ENCODE measurements at regions not wholly inside any gene's neighbourhood (a gene's known extent, or its start where the extent isn't known, plus 50 kb on each side); places are given as distances from the start of the nearest gene placed in this dataset.

GRCh38 chr2:128970332-128971116 is 651.9 kb upstream of the HS6ST1 start:
- no peak for DNase-seq

- no peak for DNase-seq
Observed at GRCh38 chr2:128973566-128973965, 654.9 kb upstream of the HS6ST1 start.

DNA sequence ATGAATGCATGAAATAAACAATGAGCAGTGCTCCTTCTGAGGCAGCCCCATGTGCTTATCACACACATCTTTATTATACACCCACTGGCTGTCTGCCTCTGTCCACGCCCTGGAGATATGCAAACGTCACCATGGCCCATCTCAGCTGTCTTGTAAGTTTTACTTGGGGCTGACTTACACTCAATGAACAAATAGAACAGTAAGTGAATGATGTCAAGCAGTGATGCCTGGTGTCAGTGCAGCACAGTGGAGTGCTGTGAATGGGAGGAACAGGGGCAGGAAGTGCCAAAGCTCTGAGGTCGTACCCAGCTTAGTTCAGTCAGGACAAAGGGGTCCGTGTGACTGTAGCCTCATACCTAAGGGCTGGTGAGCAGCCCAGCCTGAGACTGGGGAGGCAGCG is 659.5 kb upstream of the HS6ST1 start:
- no peak for DNase-seq

DNA sequence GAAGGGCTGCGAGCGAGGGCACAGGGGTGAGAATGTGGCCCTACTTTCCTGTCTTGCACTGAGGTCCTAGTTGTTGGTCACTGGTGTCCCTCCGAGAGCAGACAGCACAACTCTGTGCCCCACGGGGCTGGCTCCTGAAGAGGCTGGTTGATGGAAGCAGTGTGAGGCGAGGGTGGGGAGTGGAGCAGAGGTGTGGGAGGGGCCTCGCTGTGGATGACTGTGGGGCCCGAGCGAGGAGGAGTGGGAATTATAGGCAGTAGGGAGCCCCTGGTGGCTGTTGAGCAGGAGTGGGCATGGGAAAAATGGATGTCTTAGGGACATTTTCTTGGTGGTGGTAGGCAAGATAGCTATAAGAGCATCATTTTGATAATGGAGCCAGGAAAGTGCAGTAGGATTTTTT is 660.5 kb upstream of the HS6ST1 start:
- no peak for DNase-seq

GRCh38 chr2:128980475-128980874 is 661.8 kb upstream of the HS6ST1 start:
- DNase-seq: no peak

DNA sequence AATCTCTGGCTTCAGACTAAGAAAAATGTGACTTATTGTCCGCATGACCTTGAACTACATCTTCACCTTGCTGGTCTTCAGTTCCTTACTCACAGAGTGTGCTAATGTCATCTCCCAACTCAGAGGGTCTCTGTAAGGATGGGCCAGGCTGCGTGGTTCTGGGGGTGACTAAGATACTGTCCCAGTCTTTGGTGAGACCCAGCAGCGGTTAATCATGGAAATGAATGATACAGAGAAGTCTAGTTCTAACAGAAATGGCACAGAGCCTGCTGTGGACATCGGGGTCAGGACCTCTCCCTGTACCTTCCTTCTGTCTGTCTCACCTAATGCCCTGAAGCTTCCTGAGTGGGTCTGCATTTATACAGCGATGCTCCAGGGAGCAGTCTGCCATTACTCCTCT is 662.7 kb upstream of the HS6ST1 start:
- DNase-seq: no peak

DNA sequence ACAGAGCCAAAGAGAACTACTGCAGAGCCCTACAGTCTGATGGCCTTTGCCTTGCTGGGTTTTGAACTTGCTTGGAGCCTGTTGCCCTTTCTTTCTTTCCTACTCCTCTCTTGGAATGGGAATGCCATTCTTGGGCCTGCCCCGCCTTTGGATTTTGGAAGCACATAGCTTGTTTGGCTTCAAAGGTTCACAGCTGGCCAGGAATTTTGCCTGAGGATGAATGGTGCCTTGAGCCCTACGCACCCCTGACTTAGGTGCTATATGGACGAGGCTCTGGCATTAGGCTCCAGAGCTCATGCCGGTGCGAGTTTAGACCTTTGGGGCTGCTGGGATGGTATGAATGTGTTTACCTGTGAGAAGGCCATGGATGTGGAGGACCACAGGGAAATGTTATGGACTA is 663.3 kb upstream of the HS6ST1 start:
- DNase-seq: no peak

GRCh38 chr2:128982670-128983069 is 664.0 kb upstream of the HS6ST1 start:
- no peak for DNase-seq

GRCh38 chr2:128983094-128983493 is 664.4 kb upstream of the HS6ST1 start:
- no peak for DNase-seq

GRCh38 chr2:128984081-128984480 is 665.4 kb upstream of the HS6ST1 start:
- no peak for DNase-seq

- DNase-seq: no peak
Observed at GRCh38 chr2:128984855-128985254, 666.2 kb upstream of the HS6ST1 start.

GRCh38 chr2:128986026-128986715 is 667.5 kb upstream of the HS6ST1 start:
- no peak for DNase-seq

DNA sequence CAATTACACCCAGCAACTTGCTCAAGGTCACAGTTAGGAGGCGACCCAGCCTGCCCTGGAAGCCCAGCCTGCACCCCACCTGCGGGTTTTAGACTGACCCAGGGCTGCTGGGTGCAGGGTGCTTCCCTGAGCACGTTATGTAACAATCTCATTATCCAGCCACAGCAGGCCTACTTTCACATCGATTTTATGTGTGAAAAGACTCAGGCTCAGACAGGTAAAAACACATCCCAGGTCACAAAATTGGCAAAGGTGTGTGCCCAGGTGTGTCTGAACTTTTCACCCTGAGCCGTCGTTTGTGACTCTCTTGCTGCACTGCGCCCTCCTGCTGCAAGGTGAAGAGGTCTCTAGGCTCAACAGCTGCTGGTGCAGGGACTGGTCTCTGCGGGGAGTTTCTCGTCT is 668.2 kb upstream of the HS6ST1 start:
- DNase-seq: no peak

GRCh38 chr2:128988326-128988725 is 669.7 kb upstream of the HS6ST1 start:
- no peak for DNase-seq

- no peak for DNase-seq
Observed at GRCh38 chr2:128988967-128989366, 670.3 kb upstream of the HS6ST1 start.

DNA sequence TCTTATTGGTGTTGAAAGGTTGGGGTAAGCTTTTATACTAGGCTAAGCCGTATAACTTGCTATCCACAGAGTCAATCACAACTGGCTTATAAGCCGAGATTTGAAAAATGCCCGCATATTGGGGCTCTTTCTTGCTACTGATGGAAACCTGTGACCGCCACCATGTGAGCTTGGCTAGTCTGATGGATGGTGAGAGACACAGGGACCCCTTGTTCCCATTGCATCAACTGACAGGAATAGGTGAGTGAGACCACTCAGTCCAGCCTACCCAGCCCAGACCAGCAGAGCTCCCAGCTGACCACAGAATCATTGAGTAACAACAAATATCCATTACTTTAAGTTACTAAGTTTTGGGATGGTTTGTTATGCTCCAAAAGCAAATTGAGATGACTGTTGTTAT is 676.4 kb upstream of the HS6ST1 start:
- no peak for DNase-seq

- no peak for DNase-seq
Observed at GRCh38 chr2:128996078-128996477, 677.4 kb upstream of the HS6ST1 start.

- no peak for DNase-seq
Observed at GRCh38 chr2:128997166-128997866, 678.6 kb upstream of the HS6ST1 start.

- no peak for DNase-seq
Observed at GRCh38 chr2:129001926-129002325, 683.3 kb upstream of the HS6ST1 start.

DNA sequence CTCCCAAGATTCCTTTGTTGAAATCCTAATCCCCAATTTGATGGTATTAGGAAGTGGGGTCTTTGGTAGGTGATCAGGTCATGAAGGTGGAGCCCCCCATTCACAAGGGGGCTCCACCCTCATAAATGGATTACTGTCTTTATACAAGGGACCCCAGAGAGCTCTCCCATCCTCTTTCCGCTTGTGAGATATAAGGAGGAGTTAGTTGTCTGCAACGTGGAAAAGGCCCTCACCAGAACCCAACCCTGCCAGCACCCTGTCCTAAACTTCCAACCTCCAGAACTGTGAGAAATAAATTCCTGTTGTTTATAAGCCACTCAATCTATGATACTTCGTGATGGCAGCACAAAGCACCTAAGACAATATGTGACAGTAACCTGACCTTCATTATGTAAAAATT is 684.1 kb upstream of the HS6ST1 start:
- no peak for DNase-seq

DNA sequence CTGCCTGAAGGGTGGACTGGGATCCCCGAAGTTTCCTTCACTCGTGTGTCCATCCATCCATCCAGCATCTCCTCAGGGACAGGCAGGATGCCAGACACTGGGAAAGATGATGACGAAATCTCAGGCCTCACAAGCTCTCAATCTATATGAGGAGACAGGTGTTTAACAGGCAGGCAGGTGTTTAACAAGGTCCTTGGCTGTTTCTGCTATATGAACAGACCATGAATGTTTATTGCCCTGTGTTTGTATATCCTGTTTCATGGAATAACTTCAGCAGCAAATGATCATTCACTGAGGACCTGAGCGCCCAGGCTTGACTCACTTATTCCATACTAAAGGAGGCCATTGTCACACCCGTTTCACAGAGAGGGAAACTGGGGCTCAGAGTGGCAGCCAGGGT is 685.8 kb upstream of the HS6ST1 start:
- DNase-seq: no peak

- no peak for DNase-seq
Observed at GRCh38 chr2:129004940-129005490, 686.3 kb upstream of the HS6ST1 start.

- DNase-seq: no peak
Observed at GRCh38 chr2:129006135-129006886, 687.6 kb upstream of the HS6ST1 start.

Data from AML-193 (cell line).